NCI-H2081 treated with DMSO at 0.1 percent for 48 hours (cell line): ENCODE measurements at regions not wholly inside any gene's neighbourhood (a gene's known extent, or its start where the extent isn't known, plus 50 kb on each side); places are given as distances from the start of the nearest gene placed in this dataset.
"Not testable (repeated sequence)": the region's sequence is repeated elsewhere in the genome, so short reads cannot be mapped to it uniquely, and the experiment has no call there.

Source experiments
- DNase-seq: peaks from one replicate; lab custom pipeline; 2025; lab: John Stamatoyannopoulos, UW

DNA sequence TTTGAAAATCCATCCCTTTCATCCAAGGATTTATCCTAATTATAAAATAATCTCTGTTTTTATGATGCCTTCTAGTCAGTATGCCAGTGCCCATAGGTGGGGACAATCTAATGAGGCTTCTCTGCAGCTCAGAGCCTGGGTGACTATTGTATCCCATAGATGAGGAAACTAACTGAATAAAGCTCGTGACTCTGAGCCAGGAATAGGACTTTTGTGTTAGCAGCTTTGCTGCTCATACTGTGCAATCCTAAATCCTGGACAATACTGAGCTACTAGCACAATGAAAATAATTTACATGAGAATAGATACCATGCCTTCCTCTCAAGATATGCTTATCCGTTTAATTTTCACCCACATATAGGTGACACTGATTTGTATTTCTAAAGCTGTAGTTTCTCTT lies 443.0 kb downstream of the PLK2 start:
- no peak for DNase-seq

DNA sequence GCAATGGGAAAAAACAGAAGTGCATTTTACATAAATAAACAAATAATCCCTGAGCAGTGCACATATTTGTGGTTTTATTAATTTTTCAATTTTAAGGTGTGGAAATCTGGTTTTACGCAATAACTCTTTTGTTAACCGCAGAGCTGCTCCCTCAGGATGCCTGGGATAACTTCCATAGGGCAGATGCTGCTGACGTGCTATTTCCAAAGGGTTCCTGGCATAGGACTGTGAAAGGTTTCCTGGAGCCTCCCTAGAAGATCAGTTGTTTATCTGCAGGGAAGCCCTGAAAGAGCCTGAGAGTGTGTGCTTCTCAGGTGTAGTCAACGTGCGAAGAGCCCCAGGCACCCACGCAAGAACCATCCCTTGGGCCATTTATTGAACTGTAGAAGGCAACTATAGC lies 443.5 kb downstream of the PLK2 start:
- no peak for DNase-seq

DNA sequence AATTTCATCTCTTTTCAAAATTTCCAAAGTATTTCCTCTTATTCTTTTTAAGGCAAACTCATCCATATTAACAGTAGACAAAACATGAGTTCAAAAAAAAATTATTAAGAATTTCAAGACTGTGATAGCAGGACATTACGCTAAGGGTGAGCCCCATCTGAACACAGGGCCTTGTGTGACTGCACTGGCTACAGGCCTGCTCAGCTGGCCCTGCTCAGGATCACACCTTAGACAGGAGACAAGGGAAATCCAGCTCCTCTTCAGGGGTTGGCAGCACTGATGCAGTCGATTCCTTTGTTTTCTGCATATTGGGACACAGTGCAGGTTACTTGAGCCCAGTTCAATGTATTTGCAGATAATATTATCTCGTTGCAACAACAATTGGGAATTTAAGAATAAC lies 444.7 kb downstream of the PLK2 start:
- DNase-seq, result no peak

DNA sequence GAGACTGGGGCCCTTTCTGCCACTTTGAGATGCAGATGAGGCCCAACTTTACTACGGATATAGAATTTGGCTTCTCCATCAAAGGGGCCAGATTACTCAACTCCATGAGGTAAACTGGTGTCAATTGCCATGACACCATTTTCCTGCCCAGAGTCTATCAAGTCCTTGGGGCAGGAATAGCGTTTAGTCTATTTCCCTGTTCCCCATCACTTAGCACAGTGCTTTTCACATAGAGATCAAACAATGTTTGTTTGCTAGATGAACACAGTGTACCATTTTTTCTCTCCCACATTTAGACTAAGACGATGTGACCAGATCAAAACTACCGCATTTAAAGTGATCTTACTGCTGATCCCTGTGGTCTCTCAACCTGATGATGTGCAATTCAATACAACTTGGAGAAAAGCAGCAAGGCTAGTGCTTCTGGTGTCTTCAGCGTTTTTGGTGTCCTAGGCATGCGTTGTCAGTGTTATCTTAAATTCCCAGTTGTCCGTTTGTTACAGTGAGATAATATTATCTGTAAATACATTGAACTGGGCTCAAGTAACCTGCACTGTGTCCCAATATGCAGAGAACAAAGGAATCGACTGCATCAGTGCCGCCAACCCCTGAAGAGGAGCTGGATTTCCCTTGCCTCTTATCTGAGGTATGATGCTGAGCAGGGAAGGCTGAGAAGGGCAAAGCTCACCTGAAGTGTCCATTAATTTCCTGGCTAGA lies 446.2 kb downstream of the PLK2 start:
- no peak for DNase-seq

DNA sequence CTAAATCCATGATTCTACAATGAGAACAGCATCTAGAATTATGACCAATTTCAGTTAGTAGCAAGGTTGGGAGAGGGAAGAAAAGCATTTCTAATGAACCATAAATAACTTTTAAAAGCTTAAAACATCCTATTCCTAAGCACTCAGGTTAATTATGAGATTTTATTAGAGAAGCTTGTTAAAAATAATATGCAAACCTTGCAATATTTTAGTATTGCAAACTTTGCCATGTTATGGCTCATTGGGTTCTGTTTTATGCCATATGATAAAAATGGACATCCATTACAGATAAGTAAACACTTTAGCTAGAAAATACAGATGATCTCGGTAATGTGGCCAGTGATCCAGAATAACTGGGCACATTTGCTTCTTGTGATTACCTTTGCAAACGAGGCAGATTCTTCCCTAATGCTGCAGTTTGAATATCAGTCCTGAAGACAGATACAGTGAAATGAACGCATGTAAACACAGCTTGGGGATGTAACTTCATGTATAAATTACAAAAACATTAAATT lies 447.0 kb downstream of the PLK2 start:
- no peak for DNase-seq

DNA sequence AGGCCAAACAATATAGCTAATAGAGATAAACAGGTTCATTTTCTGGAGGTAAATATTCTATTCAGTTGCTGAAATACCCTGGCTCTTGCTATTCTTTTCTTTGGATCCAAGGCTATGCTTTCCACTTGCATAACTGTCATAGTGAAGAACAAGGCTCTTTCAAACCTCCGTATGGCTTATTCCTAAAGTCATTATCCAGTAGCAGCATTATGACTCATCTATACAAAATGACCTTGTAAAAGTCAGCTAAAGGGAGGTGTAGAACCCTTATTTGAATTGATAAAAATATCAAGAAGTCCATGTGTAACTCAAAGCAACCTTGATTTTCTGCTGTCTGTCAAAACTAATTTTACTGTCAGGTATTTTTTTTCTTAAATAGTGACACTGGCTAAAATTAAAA lies 447.8 kb downstream of the PLK2 start:
- no peak for DNase-seq

DNA sequence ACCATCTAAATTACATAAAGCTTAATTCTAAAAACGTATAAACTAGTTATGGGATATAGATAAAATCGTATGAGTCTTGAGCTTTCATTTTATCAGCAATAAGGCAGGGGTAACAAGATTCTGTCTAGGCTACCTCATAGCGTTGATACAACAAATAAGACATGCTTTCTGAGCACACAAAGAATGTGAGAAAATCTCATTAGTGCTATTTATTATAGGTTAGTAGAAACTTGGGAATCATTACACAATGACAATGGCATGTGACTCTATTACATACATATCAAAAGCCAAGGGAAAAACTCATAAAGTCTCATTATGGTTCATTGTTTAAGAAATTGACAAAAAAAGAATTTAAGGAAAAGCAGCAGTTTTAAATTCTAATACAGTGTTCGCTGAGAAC lies 448.6 kb downstream of the PLK2 start:
- no peak for DNase-seq

DNA sequence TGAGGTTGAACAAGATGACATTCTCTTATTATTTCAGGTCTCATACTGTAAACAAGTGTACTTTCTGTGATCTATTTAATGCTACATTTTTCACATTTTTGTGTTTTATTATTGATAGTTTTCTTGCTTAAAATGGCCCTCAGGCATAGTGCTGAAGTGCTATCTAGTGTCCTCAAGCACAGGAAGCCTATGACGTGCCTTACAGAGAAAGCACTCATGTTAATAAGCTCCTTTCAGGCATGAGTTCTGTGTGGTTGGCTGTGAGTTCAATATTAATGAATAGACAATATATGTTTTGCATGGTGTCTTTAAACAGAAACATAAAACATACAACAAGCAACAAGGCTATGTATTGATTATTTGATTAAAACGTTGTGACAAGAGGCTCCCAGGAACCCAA lies 450.1 kb downstream of the PLK2 start:
- DNase-seq, result no peak

DNA sequence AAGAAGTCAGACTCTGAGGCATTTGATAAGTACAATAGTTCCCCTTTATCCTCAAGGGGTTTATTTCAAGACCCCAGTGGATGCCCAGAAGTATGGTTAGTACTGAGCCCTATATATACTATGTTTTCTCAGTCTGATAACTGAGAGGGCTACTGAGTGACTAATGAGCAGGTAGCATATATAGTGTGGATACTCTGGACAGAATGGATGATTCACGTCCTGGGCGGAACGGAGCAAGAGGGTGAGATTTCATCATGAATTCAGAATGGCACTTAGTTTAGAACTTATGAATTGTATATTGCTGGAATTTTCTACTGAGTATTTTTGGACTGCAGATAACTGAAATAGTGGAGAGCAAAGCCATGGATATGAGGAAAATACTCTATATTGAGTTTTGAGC lies 457.6 kb downstream of the PLK2 start:
- no peak for DNase-seq

DNA sequence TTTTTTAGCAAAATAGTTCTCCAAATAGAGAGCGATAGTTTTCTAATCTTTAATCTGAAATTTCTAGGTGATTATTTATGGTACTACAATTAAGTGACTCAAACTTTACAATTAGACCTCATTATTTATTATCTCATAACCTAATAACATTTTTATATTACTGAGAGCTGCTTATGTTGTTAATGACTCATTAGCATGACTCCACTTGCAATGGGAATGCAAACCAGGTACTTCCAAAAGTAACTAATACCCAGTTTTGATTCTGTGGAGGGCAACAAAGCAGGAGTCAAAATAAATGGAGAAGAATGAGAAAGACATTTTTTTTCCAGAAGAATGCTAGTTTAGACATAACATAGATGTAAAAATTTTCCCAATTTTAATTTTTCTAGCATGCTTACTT lies 466.0 kb downstream of the PLK2 start:
- no peak for DNase-seq

DNA sequence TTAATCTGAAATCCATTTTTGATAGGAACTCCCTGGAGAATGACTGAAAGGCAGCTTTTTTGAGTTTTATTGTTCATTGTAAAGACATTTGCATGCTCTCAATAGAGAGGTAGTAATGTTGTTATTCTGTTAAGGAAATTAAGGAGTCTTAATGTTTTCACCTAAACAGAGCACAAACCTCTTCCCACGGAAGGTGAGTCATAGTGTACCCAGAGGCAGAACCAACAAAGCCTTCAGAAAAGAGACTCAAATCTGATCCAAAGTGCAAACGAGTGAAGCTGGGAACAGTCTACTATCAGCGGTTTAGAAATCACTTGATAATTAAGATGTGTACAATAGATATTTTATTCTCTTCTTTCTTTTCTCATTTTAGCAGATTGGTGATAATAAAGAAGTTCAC lies 470.5 kb downstream of the PLK2 start:
- no peak for DNase-seq

DNA sequence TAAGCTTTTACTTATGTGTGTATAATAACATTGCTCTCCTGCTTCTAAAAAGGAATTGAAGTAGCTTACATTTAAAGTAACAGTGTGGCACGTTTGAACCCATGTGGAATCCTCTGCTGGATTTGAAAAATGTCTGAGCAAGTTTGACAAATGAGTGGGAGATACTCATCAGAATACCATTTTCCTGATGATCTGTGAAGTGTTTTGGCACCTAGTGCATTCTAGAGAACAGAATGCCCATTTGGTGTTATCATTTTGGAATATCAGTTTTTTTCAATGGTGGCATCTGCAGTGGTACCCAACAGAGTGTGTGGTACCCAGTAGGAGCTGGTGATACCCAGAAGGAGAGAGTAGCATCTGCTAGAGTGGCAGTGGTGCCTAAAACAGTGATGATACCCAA lies 471.1 kb downstream of the PLK2 start:
- no peak for DNase-seq

DNA sequence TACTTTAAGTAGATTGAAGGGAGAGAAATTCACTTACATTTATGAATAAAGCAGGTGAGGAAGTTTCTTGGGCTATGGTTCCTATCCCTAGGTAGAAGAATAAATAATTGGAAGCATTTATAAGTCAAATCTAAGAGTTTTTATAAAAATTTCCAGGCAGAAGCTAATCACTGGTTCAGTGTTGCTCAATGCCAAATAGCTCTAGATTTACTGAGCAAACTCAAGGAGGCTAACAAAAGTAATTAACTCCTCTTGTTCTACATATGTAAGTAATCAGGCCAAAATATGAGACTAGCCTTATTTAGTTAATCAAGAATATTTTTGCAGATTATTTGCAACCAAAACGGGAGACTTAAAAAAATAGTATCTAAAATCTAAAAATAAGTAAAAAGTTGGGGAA lies 472.3 kb downstream of the PLK2 start:
- DNase-seq, result no peak

DNA sequence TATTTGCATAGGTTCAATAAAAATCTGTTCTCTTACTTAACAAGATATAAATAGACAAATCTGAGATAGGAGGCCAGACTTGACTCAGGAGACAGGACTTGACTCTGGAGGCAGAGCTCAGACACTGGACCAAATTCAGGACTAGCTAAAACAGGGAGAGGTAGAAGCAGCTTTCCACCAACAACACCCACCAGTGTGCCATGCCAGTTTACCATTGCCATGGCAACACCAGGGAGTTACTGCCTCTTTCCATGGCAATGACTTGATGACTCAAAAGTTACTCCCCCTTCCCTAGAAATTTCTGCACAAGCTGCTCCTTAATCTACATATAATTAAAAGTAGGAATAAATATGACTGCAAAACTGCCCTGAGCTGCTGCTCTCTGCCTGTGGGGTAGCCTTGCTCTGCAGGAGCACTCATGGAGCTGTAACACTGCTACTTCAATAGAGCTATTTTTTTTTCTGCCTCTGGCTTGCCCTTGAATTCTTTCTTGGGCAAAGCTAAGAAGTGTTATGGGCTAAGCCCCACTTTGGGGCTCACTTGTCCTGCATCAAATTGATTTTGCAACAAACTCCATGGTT lies 473.0 kb downstream of the PLK2 start:
- DNase-seq, result no peak

DNA sequence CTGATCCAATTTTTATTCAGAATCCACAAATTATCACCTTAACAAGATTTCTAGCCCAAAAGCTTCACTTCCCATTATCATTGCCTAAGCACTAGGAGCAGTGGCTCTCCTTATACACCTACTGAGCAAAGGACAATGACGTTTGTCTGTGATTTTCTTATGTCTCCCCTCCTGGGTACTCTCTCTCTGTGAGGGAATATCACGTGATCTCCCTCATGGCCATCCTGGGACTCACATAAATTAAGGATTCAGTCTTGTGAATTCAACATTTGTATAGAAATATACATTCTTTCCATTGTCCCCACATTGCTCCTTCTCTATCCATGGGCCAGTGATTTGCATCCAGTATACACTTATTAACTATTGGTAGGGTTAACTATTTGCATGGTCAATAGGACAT lies 476.5 kb downstream of the PLK2 start:
- DNase-seq, result no peak

DNA sequence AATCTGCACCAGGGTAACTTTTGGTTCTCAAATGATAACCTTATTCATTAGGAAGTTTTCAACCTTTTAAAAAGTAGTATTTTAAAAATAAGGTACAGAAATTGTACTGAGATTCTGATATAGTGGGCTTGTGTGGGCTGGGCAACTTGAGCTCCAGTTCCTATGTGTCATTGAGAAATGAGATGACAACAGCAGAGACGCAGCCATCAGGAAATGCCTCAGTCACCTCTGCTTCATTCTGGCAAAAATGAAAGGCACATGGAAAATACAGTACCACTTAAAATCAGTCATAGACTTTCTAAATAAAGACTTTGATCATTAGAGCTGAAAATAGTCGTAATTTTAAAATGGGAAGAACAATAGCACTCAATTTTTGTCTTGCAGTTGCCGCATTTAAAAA lies 480.2 kb downstream of the PLK2 start:
- no peak for DNase-seq

DNA sequence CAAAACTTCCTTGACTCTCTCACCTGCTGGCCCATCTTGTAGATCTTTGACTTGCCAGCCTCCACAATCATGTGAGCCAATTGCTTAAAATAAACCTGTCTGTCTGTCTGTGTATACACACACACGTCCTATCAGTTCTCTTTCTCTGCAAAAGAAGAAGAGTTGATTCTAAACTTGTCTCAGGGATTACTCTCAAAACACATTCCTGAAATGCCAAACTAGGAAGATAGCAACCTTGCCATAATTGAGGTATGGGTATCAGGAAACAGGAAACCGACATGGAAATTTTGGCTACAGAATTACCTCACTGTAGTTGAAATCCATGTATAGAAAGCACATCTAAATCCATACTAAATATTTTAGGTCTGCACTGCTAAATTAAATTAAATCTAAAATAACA lies 483.4 kb downstream of the PLK2 start:
- DNase-seq, result no peak

DNA sequence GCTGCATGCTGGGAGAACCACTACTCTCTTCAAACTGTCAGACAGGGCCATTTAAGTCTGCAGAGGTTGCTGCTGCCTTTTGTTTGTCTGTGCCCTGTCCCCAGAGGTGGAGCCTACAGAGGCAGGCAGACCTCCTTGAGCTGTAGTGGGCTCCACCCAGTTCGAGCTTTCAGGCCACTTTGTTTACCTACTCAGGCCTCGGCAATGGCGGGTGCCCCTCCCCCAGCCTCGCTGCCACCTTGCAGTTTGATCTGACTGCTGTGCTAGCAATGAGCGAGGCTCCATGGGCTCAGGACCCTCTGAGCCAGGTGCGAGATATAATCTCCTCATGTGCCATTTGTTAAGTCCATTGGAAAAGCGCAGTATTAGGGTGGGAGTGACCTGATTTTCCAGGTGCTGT lies 487.8 kb downstream of the PLK2 start:
- not testable (repeated sequence) for DNase-seq

DNA sequence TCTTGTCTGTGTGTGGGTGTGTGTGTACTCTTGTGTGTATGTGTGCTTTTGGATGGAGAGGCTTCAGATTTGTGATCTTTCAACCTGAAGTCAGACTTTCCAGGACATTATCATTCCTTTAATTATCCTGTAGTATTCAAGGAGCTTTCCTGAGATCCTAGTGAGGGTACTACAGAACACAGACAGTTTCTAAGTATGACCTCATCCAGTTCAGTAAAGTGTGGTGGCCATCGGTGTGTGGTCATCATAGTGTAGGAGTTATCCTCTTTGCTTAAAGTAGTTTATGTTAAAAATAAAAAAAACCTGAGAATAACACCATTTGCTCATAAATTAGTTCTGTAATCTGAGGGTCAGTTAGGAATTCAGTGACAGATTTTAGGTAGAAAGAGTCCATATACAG lies 478.0 kb upstream of the ACTBL2 start:
- DNase-seq, result no peak

DNA sequence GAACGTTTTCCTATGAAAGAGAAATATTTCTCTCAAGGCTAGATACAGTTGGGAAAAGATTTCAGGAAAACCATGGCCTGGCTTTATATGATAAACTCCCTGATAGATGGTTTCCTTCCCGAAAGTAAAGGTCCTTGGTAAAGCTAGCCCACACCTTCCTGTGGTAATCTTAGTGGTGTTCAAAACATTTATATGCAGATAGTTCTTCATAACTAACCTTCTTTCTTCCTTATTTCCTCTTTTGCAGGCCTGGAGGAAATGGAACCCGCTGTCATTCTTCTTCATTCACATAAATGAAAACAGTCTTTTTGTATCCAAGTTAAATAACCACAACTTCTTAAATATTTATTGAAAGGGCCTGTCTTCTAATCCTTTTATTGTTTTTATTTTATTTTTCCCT lies 474.0 kb upstream of the ACTBL2 start:
- no peak for DNase-seq

DNA sequence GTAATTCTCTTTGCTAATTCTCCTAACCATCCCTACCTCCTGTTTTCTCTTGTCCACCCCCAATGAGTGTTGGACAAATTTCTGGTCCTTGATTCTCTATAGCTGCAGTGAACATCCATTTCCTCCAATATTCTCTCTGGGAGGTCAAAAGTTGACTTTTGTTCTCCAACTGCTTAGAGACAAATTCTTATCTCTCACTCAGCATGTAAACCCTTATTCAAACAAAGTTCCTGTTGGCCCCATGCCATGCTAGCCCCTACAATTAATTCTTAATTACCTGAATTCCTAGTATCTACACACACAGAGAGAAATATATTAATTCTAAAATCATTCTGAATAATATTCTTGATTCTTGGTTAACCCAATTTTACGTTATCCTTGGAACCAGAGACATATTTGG lies 472.9 kb upstream of the ACTBL2 start:
- DNase-seq, result no peak

DNA sequence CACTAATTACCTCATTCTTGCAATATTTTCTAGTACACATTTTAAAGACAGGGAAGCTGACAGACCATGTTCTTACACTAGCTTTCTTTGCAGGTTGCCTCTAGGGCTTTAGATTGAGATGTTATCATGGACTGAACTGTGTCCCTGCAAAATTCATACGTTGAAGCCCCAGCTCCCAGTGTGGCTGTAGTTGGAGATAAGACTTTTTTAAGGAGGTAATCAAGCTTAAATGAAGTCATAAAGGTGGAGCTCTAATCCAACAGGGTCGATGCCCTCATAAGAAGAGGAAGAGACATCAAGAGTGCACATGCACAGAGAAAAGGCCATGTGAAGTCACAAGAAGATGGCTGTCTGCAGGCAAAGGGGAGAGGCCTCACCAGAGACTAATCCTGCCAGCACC lies 471.2 kb upstream of the ACTBL2 start:
- no peak for DNase-seq

DNA sequence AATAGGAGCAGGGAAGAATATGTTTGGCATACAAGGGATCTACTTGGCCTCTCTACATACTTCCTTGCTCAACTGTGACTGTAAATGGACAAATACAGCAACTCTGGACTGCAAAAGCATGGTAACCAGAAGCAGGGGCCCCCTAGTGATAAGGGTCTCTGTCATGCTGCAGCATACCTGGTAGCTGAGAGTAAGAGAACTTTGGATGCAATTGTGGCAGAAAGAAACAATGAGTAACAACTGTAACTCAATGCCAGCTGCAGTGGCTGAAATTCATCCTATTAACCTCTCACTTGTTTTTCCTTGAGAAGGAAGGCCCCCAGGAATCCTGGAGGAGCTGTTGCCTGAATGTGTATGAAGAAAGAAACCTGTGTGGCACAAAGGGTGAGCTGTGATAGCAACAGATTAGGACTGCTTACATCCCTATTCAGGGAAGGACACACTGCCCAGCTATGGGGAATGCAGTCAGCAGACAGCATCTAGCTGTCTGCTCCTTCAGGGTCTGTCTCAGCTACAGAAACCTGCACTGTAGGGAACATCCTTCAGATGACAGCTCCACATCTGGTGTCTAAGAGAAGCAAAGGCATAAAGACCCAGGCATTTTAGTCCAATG lies 468.1 kb upstream of the ACTBL2 start:
- DNase-seq, result no peak

DNA sequence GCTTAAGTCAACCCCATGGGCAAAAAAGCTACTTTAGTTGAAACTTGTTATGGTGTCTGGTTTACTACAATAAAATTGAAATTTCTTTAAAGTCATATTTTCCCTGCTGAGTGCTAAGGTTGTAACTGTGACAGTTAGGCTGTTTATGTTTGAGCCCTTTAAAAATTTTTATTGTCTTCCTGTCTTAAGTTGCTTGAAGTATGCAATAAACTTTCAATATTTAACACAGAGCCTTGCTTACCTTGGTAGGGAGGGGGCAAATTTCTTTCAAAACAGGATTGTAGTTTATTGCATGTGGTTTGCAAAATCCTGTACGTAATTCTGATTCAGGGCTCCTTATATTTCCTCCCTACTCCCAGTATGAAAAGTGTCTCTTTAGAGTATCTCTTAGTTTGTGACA lies 465.5 kb upstream of the ACTBL2 start:
- no peak for DNase-seq
